GM23338 (cell line): ENCODE measurements at regions not wholly inside any gene's neighbourhood (a gene's known extent, or its start where the extent isn't known, plus 50 kb on each side); places are given as distances from the start of the nearest gene placed in this dataset.

Experiments used
- ATAC-seq: fragments of 200-7000 bp; cut with Tn5 transposase; 3 replicates; pipeline ENCODE4 v1.9.1; 2020
- DNase-seq: peaks from one replicate; pipeline ENCODE4 v3.0.0-alpha.2; 2015; ENCODE audit warnings: low spot score
- H2AFZ ChIP-seq: fragments of 200-600 bp; sonication (generic); 2 replicates; pipeline ENCODE4 v1.8.0; 2016; ENCODE audit warnings: antibody characterized with exemption, mild to moderate bottlenecking, moderate library complexity
- H3F3A ChIP-seq: fragments of 200-600 bp; sonication (generic); replicated peaks from 2 replicates; pipeline ENCODE4 v1.8.0; 2017; ENCODE audit warnings: antibody characterized with exemption, mixed run types, low read depth
- H3K27ac ChIP-seq: fragments of 200-600 bp; sonication (generic); 2 replicates; pipeline ENCODE4 v1.6.1; 2016; ENCODE audit warnings: low read depth
- H3K27me3 ChIP-seq: fragments of 200-600 bp; sonication (generic); 2 replicates; pipeline ENCODE4 v1.8.0; 2016; ENCODE audit warnings: mild to moderate bottlenecking, mixed run types, moderate library complexity; ENCODE audit not compliant: insufficient read depth
- H3K36me3 ChIP-seq: fragments of 200-600 bp; sonication (generic); 2 replicates; pipeline ENCODE4 v1.8.0; 2016; ENCODE audit warnings: mild to moderate bottlenecking; ENCODE audit not compliant: insufficient read depth
- H3K4me1 ChIP-seq: fragments of 200-600 bp; sonication (generic); 2 replicates; pipeline ENCODE4 v1.8.0; 2016; ENCODE audit warnings: mild to moderate bottlenecking, moderate library complexity; ENCODE audit not compliant: insufficient read depth
- H3K4me2 ChIP-seq: fragments of 200-600 bp; sonication (generic); 2 replicates; pipeline ENCODE4 v1.7.1; 2017; ENCODE audit warnings: mixed run types
- H3K4me3 ChIP-seq: fragments of 200-600 bp; sonication (generic); 2 replicates; pipeline ENCODE4 v1.6.1; 2016; ENCODE audit warnings: mixed run types
- H3K79me2 ChIP-seq: fragments of 200-600 bp; sonication (generic); replicated peaks from 2 replicates; pipeline ENCODE4 v1.8.0; 2017; ENCODE audit warnings: mild to moderate bottlenecking; ENCODE audit not compliant: insufficient read depth
- H3K9me2 ChIP-seq: fragments of 200-600 bp; sonication (generic); 2 replicates; pipeline ENCODE4 v1.8.0; 2017; ENCODE audit not compliant: insufficient read depth
- H4K20me1 ChIP-seq: fragments of 200-600 bp; sonication (generic); replicated peaks from 2 replicates; pipeline ENCODE4 v1.8.0; 2017; ENCODE audit warnings: mild to moderate bottlenecking; ENCODE audit not compliant: insufficient read depth
- H3K27ac Mint-ChIP-seq: 2 replicates; pipeline ENCODE4 v1.8.0; 2020; ENCODE audit warnings: inconsistent platforms, mild to moderate bottlenecking, moderate library complexity, mixed read lengths
- H3K27me3 Mint-ChIP-seq: 3 replicates; pipeline ENCODE4 v1.8.0; 2022; ENCODE audit warnings: low read depth, mild to moderate bottlenecking, moderate library complexity, mixed read lengths, inconsistent platforms; ENCODE audit not compliant: insufficient read depth, poor library complexity
- H3K36me3 Mint-ChIP-seq: 3 replicates; pipeline ENCODE4 v1.8.0; 2021; ENCODE audit warnings: low read depth, mild to moderate bottlenecking, inconsistent platforms, moderate library complexity, mixed read lengths
- H3K4me1 Mint-ChIP-seq: 3 replicates; pipeline ENCODE4 v1.8.0; 2020; ENCODE audit warnings: mild to moderate bottlenecking, inconsistent platforms, mixed read lengths
- H3K4me3 Mint-ChIP-seq: 3 replicates; pipeline ENCODE4 v1.8.0; 2021; ENCODE audit warnings: moderate library complexity, mild to moderate bottlenecking, inconsistent platforms, mixed read lengths
- H3K9me3 Mint-ChIP-seq: 3 replicates; pipeline ENCODE4 v1.8.0; 2020; ENCODE audit warnings: moderate library complexity, mild to moderate bottlenecking, inconsistent platforms, mixed read lengths
- POLR2AphosphoS5 ChIP-seq: IDR thresholded peaks from 2 replicates; pipeline ENCODE4 v1.6.1; 2016; ENCODE audit warnings: antibody characterized with exemption, low read depth
- STAT1 ChIP-seq: IDR thresholded peaks from one replicate; pipeline ENCODE4 v1.6.1; 2016; ENCODE audit warnings: antibody characterized with exemption; ENCODE audit not compliant: unreplicated experiment
- ZNF114 ChIP-seq: fragments of 250-450 bp; sonication (Bioruptor Pico); IDR thresholded peaks from 2 replicates; pipeline ENCODE4 v1.5.0; 2020; ENCODE audit warnings: mild to moderate bottlenecking, moderate library complexity
- TF ChIP-seq, protein P1 (sequence below), 2 experiments: fragments of 200-600 bp in 1 of 2; sonication (generic) in 1 of 2; conservative IDR thresholded peaks; 2 replicates each; pipeline versions ENCODE4 v1.5.1 to v1.6.1; 2016 to 2017; ENCODE audit warnings: antibody characterized with exemption in 2 of 2, low read depth in 2 of 2, mild to moderate bottlenecking in 2 of 2, moderate library complexity in 1 of 2
- TF ChIP-seq, protein P2 (sequence below): fragments of 250-450 bp; sonication (Bioruptor Pico); IDR thresholded peaks from 2 replicates; pipeline ENCODE4 v1.5.0; 2020; ENCODE audit warnings: mild to moderate bottlenecking, moderate library complexity

GRCh38 chr5:67989456-67989855, 226.1 kb upstream of the PIK3R1 start (continued):
- TF ChIP-seq, protein P1, sequence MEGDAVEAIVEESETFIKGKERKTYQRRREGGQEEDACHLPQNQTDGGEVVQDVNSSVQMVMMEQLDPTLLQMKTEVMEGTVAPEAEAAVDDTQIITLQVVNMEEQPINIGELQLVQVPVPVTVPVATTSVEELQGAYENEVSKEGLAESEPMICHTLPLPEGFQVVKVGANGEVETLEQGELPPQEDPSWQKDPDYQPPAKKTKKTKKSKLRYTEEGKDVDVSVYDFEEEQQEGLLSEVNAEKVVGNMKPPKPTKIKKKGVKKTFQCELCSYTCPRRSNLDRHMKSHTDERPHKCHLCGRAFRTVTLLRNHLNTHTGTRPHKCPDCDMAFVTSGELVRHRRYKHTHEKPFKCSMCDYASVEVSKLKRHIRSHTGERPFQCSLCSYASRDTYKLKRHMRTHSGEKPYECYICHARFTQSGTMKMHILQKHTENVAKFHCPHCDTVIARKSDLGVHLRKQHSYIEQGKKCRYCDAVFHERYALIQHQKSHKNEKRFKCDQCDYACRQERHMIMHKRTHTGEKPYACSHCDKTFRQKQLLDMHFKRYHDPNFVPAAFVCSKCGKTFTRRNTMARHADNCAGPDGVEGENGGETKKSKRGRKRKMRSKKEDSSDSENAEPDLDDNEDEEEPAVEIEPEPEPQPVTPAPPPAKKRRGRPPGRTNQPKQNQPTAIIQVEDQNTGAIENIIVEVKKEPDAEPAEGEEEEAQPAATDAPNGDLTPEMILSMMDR (conservative IDR thresholded peaks at IDR 0.05; ENCODE audit: low read depth in 2 of 2): no peak
- TF ChIP-seq POLR2AphosphoS5: no peak
- TF ChIP-seq, protein P2, sequence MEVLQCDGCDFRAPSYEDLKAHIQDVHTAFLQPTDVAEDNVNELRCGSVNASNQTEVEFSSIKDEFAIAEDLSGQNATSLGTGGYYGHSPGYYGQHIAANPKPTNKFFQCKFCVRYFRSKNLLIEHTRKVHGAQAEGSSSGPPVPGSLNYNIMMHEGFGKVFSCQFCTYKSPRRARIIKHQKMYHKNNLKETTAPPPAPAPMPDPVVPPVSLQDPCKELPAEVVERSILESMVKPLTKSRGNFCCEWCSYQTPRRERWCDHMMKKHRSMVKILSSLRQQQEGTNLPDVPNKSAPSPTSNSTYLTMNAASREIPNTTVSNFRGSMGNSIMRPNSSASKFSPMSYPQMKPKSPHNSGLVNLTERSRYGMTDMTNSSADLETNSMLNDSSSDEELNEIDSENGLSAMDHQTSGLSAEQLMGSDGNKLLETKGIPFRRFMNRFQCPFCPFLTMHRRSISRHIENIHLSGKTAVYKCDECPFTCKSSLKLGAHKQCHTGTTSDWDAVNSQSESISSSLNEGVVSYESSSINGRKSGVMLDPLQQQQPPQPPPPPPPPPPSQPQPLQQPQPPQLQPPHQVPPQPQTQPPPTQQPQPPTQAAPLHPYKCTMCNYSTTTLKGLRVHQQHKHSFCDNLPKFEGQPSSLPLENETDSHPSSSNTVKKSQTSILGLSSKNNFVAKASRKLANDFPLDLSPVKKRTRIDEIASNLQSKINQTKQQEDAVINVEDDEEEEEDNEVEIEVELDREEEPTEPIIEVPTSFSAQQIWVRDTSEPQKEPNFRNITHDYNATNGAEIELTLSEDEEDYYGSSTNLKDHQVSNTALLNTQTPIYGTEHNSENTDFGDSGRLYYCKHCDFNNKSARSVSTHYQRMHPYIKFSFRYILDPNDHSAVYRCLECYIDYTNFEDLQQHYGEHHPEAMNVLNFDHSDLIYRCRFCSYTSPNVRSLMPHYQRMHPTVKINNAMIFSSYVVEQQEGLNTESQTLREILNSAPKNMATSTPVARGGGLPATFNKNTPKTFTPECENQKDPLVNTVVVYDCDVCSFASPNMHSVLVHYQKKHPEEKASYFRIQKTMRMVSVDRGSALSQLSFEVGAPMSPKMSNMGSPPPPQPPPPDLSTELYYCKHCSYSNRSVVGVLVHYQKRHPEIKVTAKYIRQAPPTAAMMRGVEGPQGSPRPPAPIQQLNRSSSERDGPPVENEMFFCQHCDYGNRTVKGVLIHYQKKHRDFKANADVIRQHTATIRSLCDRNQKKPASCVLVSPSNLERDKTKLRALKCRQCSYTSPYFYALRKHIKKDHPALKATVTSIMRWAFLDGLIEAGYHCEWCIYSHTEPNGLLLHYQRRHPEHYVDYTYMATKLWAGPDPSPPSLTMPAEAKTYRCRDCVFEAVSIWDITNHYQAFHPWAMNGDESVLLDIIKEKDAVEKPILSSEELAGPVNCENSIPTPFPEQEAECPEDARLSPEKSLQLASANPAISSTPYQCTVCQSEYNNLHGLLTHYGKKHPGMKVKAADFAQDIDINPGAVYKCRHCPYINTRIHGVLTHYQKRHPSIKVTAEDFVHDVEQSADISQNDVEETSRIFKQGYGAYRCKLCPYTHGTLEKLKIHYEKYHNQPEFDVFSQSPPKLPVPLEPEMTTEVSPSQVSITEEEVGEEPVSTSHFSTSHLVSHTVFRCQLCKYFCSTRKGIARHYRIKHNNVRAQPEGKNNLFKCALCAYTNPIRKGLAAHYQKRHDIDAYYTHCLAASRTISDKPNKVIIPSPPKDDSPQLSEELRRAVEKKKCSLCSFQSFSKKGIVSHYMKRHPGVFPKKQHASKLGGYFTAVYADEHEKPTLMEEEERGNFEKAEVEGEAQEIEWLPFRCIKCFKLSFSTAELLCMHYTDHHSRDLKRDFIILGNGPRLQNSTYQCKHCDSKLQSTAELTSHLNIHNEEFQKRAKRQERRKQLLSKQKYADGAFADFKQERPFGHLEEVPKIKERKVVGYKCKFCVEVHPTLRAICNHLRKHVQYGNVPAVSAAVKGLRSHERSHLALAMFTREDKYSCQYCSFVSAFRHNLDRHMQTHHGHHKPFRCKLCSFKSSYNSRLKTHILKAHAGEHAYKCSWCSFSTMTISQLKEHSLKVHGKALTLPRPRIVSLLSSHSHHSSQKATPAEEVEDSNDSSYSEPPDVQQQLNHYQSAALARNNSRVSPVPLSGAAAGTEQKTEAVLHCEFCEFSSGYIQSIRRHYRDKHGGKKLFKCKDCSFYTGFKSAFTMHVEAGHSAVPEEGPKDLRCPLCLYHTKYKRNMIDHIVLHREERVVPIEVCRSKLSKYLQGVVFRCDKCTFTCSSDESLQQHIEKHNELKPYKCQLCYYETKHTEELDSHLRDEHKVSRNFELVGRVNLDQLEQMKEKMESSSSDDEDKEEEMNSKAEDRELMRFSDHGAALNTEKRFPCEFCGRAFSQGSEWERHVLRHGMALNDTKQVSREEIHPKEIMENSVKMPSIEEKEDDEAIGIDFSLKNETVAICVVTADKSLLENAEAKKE (CRISPR knock-in tag): no peak

GRCh38 chr5:67986761-67987160, 228.8 kb upstream of the PIK3R1 start:
- no peaks in the 10 kb centered on the region for H3K9me2 ChIP-seq
- Mint-ChIP-seq H3K4me1 (no peaks in the 10 kb centered on the region), H3K27ac (no peak overlapping the region), H3K36me3 (no peaks in the 10 kb centered on the region), H3K4me3 (no peak overlapping the region), H3K27me3 (peaks cover 3% of the 10 kb centered on the region), H3K9me3 (no peaks in the 10 kb centered on the region)
- no peak for ATAC-seq
- no peak overlapping the region for H3K4me3 ChIP-seq
- H3K27me3 ChIP-seq: no peaks in the 10 kb centered on the region
- no peaks in the 10 kb centered on the region for H3K4me1 ChIP-seq
- no peak overlapping the region for H3K4me2 ChIP-seq
- H3K27ac ChIP-seq: no peak overlapping the region
- no peaks in the 10 kb centered on the region for H3K79me2 ChIP-seq
- H3K36me3 ChIP-seq: no peaks in the 10 kb centered on the region
- no peaks in the 10 kb centered on the region for H4K20me1 ChIP-seq
- no peak overlapping the region for H2AFZ ChIP-seq
- no peak for DNase-seq
- H3F3A ChIP-seq: no peaks in the 10 kb centered on the region
- TF ChIP-seq STAT1 (no peak), ZNF114 (CRISPR knock-in tag) (no peak)
- TF ChIP-seq, protein P1 (conservative IDR thresholded peaks at IDR 0.05; ENCODE audit: low read depth in 2 of 2): no peak
- TF ChIP-seq, protein P2 (CRISPR knock-in tag): no peak
